Cardiac fibroblast (primary cell): ENCODE measurements at regions not wholly inside any gene's neighbourhood (a gene's known extent, or its start where the extent isn't known, plus 50 kb on each side); places are given as distances from the start of the nearest gene placed in this dataset.

Source experiments
- DNase-seq, 2 donors: peaks; one replicate each; pipeline versions ENCODE4 v3.0.0 to v3.0.0-alpha.2; 2010; ENCODE audit warnings: low read depth in 2 of 2
- H3K4me3 ChIP-seq, 2 donors: replicated peaks in 1 of 2; 1 replicate in 1 of 2; 2 replicates in 1 of 2; pipeline ENCODE4 v1.5.1; 2011; ENCODE audit warnings: low read depth in 2 of 2, low read length in 2 of 2, mild to moderate bottlenecking in 2 of 2, moderate library complexity in 1 of 2
- TF ChIP-seq, protein P1 (sequence below): IDR thresholded peaks from one replicate; pipeline ENCODE4 v1.5.1; 2011; ENCODE audit warnings: low read depth, mild to moderate bottlenecking, low read length, inconsistent platforms

DNA sequence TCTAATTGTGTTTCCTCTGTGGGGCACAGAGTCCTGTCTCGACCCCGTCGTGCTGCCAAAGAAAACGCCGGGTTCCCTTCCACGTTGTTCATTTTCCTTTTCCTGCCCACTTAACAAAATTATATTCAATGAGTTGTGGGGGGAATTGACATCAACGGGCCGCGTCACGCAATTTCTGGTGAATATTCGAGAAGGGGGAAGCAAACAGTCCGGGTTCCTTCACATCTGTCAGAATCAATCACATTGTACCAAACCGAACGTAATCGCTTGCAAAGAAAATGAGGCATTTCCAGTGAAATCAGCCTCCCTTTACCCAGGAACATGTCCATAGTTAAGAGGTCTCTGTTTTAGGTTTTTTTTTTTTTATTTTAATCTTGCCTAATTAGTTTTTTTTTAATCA is 243.5 kb downstream of the SHOX start:
- DNase-seq = no peak
- TF ChIP-seq, protein P1, sequence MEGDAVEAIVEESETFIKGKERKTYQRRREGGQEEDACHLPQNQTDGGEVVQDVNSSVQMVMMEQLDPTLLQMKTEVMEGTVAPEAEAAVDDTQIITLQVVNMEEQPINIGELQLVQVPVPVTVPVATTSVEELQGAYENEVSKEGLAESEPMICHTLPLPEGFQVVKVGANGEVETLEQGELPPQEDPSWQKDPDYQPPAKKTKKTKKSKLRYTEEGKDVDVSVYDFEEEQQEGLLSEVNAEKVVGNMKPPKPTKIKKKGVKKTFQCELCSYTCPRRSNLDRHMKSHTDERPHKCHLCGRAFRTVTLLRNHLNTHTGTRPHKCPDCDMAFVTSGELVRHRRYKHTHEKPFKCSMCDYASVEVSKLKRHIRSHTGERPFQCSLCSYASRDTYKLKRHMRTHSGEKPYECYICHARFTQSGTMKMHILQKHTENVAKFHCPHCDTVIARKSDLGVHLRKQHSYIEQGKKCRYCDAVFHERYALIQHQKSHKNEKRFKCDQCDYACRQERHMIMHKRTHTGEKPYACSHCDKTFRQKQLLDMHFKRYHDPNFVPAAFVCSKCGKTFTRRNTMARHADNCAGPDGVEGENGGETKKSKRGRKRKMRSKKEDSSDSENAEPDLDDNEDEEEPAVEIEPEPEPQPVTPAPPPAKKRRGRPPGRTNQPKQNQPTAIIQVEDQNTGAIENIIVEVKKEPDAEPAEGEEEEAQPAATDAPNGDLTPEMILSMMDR = no peak
- no peak overlapping the region for H3K4me3 ChIP-seq

DNA sequence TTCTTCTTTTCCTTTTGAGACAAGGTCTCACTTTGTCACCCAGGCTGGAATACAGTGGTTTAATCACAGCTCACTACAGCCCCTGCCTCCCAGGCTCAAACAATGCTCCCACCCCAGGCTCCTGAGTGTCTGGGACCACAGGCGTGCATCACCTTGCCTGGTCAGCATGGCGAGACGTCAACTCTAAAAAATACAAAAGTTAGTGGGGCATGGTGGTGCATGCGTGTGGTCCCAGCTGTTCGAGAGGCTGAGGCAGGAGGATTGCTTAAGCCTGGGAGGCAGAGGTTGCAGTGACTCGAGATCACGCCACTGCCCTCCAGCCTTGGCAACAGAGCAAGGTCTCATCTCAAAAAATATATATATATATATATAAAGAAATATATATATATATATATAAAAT is 242.4 kb downstream of the SHOX start:
- TF ChIP-seq, protein P1 = no peak
- DNase-seq = no peak
- H3K4me3 ChIP-seq = no peak overlapping the region

DNA sequence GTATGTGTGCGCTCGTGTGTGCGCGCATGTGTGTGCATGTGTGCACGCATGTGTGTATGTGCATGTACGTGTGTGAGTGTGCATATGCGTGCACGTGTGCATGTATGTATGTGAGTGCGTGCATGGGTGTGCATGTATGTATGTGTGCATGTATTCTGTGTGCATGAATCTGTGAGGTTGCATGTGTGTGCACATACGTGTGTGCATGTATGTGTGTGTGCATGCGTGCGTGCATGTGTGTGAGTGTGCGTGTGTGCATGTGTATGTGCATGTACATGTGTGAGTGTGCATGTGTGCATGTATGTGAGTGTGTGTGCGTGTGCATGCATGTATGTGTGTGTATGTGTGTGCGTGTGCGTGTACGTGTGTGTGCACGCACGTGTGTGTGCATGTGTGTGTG is 241.5 kb downstream of the SHOX start:
- no peak overlapping the region for H3K4me3 ChIP-seq
- TF ChIP-seq, protein P1 = no peak
- no peak for DNase-seq

DNA sequence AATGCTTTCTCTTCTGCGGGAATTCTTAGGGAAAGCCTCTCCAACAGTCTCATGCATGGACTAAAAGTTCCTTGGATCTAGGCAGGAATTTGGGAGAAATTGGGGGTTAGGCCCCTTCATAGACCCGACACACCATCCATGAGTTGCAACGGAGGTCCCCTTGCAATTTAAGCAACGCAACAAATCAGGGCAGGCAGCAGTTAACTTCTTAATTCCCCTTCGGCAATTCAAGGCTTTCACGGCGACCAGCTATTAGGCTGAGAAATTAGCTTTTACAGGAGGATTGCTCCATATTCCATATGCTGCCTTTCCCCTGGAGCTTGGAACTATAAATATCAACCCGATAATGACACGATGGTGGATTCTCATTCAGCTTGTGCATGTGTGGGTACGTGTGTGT is 241.0 kb downstream of the SHOX start:
- TF ChIP-seq, protein P1 = no peak
- DNase-seq = no peak
- H3K4me3 ChIP-seq = no peak overlapping the region

DNA sequence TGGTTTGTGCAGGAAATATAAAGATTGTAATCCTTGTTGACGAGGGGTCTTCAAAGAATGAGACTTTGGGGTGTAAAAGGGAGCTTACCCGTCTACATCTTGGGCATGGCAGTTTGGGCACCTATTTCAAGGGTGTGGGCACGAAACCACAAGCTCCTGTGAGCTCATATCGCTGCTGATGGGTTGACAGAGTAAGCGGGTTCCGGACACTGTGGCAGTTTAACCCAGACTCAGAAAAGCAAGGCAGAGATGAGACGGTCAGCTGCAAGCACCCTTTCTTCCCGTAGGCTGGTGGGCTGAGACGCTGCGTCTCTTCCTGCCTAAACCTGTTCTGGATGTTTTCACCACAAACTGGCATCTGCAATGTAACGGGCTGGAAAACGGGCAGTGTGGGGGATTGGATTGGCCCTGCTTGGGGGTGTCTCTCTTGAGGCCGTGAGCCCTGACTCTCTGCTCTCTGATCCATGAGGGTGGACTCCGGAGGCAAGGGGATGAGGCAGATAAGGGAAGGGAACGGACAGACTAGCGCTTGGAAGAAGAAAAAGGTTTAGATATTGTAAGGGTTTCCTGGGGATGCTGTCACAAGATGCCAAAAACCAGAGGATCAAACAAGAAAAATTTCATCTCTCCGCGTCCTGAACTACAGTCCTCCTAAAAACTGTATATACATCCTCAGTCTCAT is 237.5 kb downstream of the SHOX start:
- TF ChIP-seq, protein P1 = no peak
- DNase-seq = no peak
- H3K4me3 ChIP-seq = no peak overlapping the region

DNA sequence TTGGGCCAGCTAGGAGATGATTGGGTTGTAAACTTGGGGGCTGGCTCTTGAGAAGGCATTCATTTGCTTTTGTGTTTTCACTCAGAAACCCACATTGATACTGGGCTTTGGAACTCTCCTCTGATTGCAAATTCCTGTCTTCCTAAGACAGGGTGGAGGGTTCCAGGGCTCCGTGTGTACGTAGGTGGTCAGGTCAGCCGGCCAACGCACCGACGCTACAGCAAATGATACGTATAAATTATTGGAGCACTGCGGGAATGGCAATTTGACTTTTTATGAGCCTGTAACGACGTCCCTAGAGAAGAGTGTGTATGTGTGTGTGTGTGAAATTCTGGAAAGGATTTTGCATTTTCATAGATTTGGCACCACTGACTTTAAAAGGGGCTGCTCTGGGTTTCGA is 236.9 kb downstream of the SHOX start:
- TF ChIP-seq, protein P1 = no peak
- no peak overlapping the region for H3K4me3 ChIP-seq
- DNase-seq = no peak

DNA sequence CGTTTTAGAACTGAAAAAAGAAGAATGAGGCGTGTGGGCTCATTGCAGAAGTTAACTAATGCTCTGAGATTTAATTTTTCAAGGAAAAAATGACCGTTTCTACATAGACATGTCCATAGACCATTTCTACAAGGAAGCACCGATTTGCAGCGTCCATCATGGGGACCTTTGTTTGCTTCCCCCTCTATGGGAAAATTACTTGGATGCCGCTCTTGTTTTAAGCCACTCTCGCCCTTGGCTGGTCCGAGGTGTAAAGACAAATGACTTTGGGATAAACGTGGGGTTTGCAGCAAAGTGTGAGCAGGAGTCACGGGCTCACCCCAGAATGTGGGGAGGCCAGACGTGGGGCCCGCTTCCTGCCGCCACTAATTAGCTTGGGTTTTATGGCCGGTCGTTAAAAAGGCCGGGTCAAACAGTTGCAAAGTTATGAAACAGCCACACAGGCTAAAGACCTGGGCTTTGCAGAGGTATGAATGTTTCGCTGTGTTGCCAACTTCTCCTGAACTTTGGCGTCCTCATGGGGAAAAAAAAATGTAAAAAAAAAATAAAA is 235.9 kb downstream of the SHOX start:
- H3K4me3 ChIP-seq = no peak overlapping the region
- DNase-seq = no peak
- TF ChIP-seq, protein P1 = no peak
